ENCODE measurements at regions not wholly inside any gene's neighbourhood (a gene's known extent, or its start where the extent isn't known, plus 50 kb on each side); places are given as distances from the start of the nearest gene placed in this dataset.

GRCh38 chr9:87063871-87064270, 116.6 kb upstream of the GAS1 start:
- TF ChIP-seq EZH2 (IDR thresholded peaks at IDR 0.05; ENCODE audit: insufficient read depth, poor library complexity, severe bottlenecking) = no peak
- no peak for TF ChIP-seq EZH2phosphoT487 (IDR thresholded peaks at IDR 0.05; ENCODE audit: insufficient read depth, low read depth)
